ENCODE measurements at regions not wholly inside any gene's neighbourhood (a gene's known extent, or its start where the extent isn't known, plus 50 kb on each side); places are given as distances from the start of the nearest gene placed in this dataset.

- intact Hi-C loops (cut with DNase I), result no loop called here
- no peak for TF ChIP-seq CTCF (IDR thresholded peaks at IDR 0.05)
- H3K9me3 ChIP-seq, result no peaks in the 10 kb centered on the region
Measured at GRCh38 chr13:61078976-61079770, 336.5 kb downstream of the PCDH20 start.

GRCh38 chr13:61052175-61052574 is 363.5 kb downstream of the PCDH20 start:
- H3K36me3 ChIP-seq, result no peaks in the 10 kb centered on the region
- H3K9me3 ChIP-seq, result no peaks in the 10 kb centered on the region
- no peak for ATAC-seq
- TF ChIP-seq CTCF (IDR thresholded peaks at IDR 0.05), result no peak
- H3K27me3 ChIP-seq, result no peaks in the 10 kb centered on the region
- no peak overlapping the region for H3K4me3 ChIP-seq
- no peak for DNase-seq
- H3K4me1 ChIP-seq, result no peaks in the 10 kb centered on the region
- intact Hi-C loops (cut with DNase I), result no loop called here
- H3K27ac ChIP-seq, result no peak overlapping the region

More at GRCh38 chr13:61078976-61079770, 336.5 kb downstream of the PCDH20 start:
- Histone ChIP-seq H3K27me3 (no peaks in the 10 kb centered on the region), H3K4me3 (no peak overlapping the region), H3K4me1 (no peaks in the 10 kb centered on the region), H3K27ac (no peak overlapping the region), H3K36me3 (no peaks in the 10 kb centered on the region)
- ATAC-seq (no peak), DNase-seq (no peak)

- no peaks in the 10 kb centered on the region for H3K27me3 ChIP-seq
- H3K4me3 ChIP-seq, result no peak overlapping the region
- H3K36me3 ChIP-seq, result no peaks in the 10 kb centered on the region
- no peaks in the 10 kb centered on the region for H3K9me3 ChIP-seq
- no peaks in the 10 kb centered on the region for H3K4me1 ChIP-seq
- intact Hi-C loops (cut with DNase I), result no loop called here
- DNase-seq (no peak), ATAC-seq (no peak)
- H3K27ac ChIP-seq, result no peak overlapping the region
- no peak for TF ChIP-seq CTCF (IDR thresholded peaks at IDR 0.05)
Measured at GRCh38 chr13:61045251-61045650, 370.4 kb downstream of the PCDH20 start.

- Histone ChIP-seq H3K27me3 (no peaks in the 10 kb centered on the region), H3K4me3 (no peak overlapping the region), H3K9me3 (no peaks in the 10 kb centered on the region), H3K4me1 (no peaks in the 10 kb centered on the region), H3K27ac (no peak overlapping the region), H3K36me3 (no peaks in the 10 kb centered on the region)
- no peak for ATAC-seq
- DNase-seq, result no peak
- no peak for TF ChIP-seq CTCF (IDR thresholded peaks at IDR 0.05)
- intact Hi-C loops (cut with DNase I), result no loop called here
Measured at GRCh38 chr13:61040181-61040580, 375.5 kb downstream of the PCDH20 start.

- Histone ChIP-seq H3K36me3 (no peaks in the 10 kb centered on the region), H3K4me1 (no peaks in the 10 kb centered on the region), H3K27me3 (no peaks in the 10 kb centered on the region), H3K4me3 (no peak overlapping the region), H3K9me3 (no peaks in the 10 kb centered on the region), H3K27ac (no peak overlapping the region)
- ATAC-seq (no peak), DNase-seq (no peak)
- no peak for TF ChIP-seq CTCF (IDR thresholded peaks at IDR 0.05)
- intact Hi-C loops (cut with DNase I), result no loop called here
Measured at GRCh38 chr13:61039302-61039701, 376.3 kb downstream of the PCDH20 start.

Data from upper lobe of right lung (tissue), 1 donor.